C4-2B (cell line): ENCODE measurements at regions not wholly inside any gene's neighbourhood (a gene's known extent, or its start where the extent isn't known, plus 50 kb on each side); places are given as distances from the start of the nearest gene placed in this dataset.

Source experiments
- CTCF ChIP-seq: fragments of 450-650 bp; conservative IDR thresholded peaks from 2 replicates; pipeline ENCODE4 v1.5.1; 2017; ENCODE audit warnings: mild to moderate bottlenecking
- ZFX ChIP-seq: fragments of 450-650 bp; IDR thresholded peaks from 2 replicates; pipeline ENCODE4 v1.6.1; 2017

- no peak for TF ChIP-seq CTCF
- TF ChIP-seq ZFX, result no peak
Measured at GRCh38 chrX:110561034-110561433, 202.4 kb downstream of the RTL9 start.
